B cell (primary cell): ENCODE measurements at regions not wholly inside any gene's neighbourhood (a gene's known extent, or its start where the extent isn't known, plus 50 kb on each side); places are given as distances from the start of the nearest gene placed in this dataset.

Experiments used
- CTCF ChIP-seq: fragments of 200-600 bp; IDR thresholded peaks from one replicate; pipeline ENCODE4 v1.8.0; 2022; ENCODE audit warnings: antibody characterized with exemption, mild to moderate bottlenecking
- EZH2 ChIP-seq: IDR thresholded peaks from 2 replicates; pipeline ENCODE4 v1.6.1; 2012; ENCODE audit warnings: borderline replicate concordance, low read depth, mild to moderate bottlenecking, moderate library complexity, low read length; ENCODE audit not compliant: insufficient read depth, poor library complexity, severe bottlenecking

DNA sequence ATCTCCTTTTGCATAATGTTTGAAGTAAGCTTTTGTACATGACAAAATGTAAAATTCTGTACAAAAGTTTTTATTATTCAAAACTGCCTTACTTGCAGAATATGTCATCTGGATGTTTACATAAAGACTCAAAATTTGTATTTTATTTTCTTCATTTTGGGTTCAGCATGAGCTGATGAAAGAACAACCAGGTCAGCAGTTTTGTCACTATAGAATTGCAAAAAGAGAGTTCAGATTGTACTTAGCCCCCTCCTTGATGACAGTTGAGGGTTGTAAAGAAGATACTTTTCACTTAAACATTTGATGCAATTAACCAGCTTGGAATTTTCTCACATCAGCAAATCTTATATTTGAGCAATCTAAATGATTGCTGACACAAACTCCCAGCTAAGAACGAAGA is 669.3 kb downstream of the PLA2G4A start:
- TF ChIP-seq CTCF (no peak), EZH2 (no peak)
